GM19351 (cell line): ENCODE measurements at regions not wholly inside any gene's neighbourhood (a gene's known extent, or its start where the extent isn't known, plus 50 kb on each side); places are given as distances from the start of the nearest gene placed in this dataset.

ENCODE experiments used
- ATAC-seq: cut with Tn5 transposase; IDR thresholded peaks from one replicate; pipeline ENCODE4 v1.9.1; 2021; ENCODE audit warnings: mild to moderate bottlenecking, moderate library complexity; ENCODE audit not compliant: unreplicated experiment

- no peak for ATAC-seq
Observed at GRCh38 chr5:128877476-128877875, 87.8 kb upstream of the SLC27A6 start.

DNA sequence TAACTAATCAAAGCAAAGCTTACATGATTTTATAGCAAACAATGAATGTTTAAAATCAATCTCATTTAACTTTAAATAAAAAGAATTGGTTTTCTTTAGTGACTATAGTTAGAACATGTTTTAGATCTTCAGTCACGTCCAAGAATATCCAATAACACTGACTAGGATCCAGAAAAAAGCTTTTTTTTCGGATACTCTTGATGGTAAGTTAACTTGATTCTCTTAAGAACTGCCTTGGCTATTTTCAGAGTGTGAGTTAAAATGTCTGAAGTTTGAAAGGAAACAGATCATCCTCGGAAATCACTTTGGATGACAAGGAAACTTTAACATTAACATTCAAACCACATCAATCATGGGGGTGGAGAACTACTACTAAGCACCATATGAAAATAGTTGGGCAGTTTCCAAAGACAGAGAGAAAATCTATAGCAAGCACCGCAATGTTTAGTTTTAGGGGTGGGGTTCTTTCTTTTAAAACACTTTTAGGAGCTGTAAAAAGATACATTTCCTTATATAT is 83.7 kb upstream of the SLC27A6 start:
- no peak for ATAC-seq

GRCh38 chr5:128885649-128886255 is 79.5 kb upstream of the SLC27A6 start:
- ATAC-seq: no peak

DNA sequence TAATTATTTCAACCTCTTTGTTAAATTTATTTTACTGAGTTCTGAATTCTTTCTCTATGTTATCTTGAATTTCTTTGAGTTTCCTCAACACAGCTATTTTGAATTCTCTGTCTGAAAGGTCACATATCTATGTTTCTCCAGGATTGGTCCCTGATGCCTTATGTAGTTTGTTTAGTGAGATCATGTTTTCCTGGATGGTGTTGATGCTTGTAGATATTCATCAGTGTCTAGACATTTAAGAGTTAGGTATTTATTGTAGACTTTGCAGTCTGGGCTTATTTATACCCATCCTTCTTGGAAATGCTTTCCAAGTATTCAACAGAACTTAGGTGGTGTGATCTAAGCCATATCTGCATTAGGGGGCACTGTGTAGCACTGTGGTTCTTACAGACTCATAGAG is 70.2 kb upstream of the SLC27A6 start:
- ATAC-seq: no peak

- no peak for ATAC-seq
Observed at GRCh38 chr5:128896675-128897074, 68.6 kb upstream of the SLC27A6 start.

DNA sequence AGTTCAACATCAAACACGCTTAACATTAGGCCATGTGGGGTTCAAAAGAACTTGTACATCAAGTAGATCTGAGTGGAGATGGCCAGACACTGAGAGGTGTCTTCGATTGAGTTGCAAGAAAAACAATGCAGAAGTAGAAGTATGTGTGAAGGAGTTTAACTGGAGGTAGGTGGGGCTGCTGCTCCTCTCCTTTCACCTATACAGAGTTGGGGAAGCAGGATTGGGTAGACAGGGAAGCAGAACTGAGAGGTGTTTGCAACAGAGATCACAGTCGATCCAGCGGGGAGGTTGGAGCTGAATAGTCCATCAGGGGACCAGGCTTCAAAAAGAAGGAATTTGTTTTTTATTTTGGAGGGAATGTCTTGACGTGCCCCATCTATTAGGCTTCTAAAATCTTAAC is 61.7 kb upstream of the SLC27A6 start:
- ATAC-seq: no peak

DNA sequence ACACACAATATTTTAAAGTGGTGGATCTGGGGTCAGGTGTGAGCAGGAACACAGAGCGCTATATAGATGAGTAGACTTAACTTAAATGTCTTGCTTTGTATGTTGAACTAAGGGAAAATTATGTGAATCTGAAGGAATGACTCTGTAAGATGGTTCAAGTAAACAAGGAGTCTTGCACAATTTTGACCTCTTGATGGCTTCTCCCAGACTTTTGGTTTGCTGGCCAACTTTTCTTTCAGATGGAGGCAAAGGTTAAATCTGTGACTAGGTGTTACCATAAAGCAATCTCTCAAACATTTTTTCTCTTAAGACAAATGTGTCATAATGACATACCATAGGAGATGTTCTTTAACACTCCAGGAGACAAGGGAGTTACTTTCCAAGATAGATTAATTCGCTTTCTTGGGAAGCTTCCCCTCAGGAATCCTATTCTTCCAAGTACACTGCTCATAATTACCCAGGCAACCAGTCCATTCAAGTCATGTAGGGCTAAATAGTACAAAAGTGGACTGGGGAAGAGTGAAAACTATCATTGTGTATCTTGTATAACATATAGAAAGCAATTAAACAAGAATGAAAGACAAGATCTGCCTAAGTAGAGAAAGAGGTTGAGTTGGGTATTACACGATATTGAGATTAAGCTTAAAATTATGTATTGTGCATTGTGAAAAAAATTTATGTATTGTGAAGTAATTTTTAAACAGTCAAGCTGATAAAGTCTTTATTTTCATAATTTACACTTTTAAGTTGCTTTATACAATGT is 60.3 kb upstream of the SLC27A6 start:
- no peak for ATAC-seq

- ATAC-seq: peak; percentile 93
Observed at GRCh38 chr5:128905568-128906110, 59.6 kb upstream of the SLC27A6 start.

DNA sequence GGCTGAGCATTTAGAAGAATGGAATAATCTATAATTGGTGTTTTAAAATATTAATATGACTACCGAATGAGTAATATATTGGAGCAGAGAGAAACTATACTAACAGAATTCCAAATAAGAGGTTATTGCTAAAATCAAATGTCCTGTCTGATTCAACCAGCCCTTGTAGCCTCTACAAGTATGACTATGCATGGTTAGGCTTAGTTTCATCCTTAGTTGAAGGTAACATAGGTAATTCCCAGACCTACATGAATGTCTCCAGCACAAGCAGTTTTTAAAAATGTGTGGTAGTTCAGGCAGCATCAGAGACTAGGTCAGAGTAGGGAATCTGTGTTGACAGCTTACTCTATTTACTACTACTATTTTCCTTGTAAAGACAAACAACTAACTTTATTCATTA is 51.7 kb upstream of the SLC27A6 start:
- ATAC-seq: peak; percentile 69
